PFSK-1 (cell line): ENCODE measurements at regions not wholly inside any gene's neighbourhood (a gene's known extent, or its start where the extent isn't known, plus 50 kb on each side); places are given as distances from the start of the nearest gene placed in this dataset.

Experiments used
- FOXP2 ChIP-seq: optimal IDR thresholded peaks from 2 replicates; pipeline ENCODE3; 2011; ENCODE audit warnings: borderline replicate concordance, control low read depth, inconsistent platforms; ENCODE audit not compliant: insufficient read depth; ENCODE audit errors: extremely low read length, extremely low read depth
- POLR2AphosphoS5 ChIP-seq: IDR thresholded peaks from 2 replicates; pipeline ENCODE4 v1.6.1; 2012; ENCODE audit warnings: low read depth, mild to moderate bottlenecking, control low read depth, low read length, moderate library complexity
- SIN3A ChIP-seq: IDR thresholded peaks from 2 replicates; pipeline ENCODE4 v1.6.1; 2012; ENCODE audit warnings: mild to moderate bottlenecking, low read length, moderate library complexity, borderline replicate concordance; ENCODE audit not compliant: insufficient read depth
- TAF1 ChIP-seq: IDR thresholded peaks from 2 replicates; pipeline ENCODE4 v1.6.1; 2012; ENCODE audit warnings: low read length, control low read depth, borderline replicate concordance; ENCODE audit not compliant: insufficient read depth
- TF ChIP-seq, protein P1 (sequence below), 2 experiments: IDR thresholded peaks; 2 replicates each; pipeline versions ENCODE4 v1.6.1 to v1.8.0; 2011 to 2012; ENCODE audit warnings: low read depth in 2 of 2, low read length in 2 of 2, control low read depth in 1 of 2, inconsistent platforms in 1 of 2, mild to moderate bottlenecking in 1 of 2, moderate library complexity in 1 of 2; ENCODE audit not compliant: insufficient read depth in 1 of 2

DNA sequence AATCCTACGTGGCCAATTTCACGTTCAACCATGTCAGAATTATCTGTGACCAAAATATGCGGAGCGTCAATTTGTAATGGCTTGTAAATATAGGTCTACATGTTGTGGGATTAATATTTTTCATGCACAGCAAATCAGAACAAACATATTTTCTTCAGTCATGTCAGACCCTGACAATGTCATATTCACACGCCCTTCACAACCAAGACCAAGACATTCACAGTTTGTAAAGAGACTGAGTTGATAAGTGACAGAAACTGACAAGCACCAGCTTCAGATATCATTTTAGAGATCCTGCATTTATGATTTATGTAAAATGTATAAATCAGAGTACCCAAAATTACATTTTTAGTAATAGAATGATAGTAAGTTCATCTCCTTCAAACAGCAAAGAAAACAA is 57.3 kb upstream of the NOVA1 start:
- TF ChIP-seq TAF1 (no peak), SIN3A (no peak), POLR2AphosphoS5 (no peak), FOXP2 (no peak)
- TF ChIP-seq, protein P1, sequence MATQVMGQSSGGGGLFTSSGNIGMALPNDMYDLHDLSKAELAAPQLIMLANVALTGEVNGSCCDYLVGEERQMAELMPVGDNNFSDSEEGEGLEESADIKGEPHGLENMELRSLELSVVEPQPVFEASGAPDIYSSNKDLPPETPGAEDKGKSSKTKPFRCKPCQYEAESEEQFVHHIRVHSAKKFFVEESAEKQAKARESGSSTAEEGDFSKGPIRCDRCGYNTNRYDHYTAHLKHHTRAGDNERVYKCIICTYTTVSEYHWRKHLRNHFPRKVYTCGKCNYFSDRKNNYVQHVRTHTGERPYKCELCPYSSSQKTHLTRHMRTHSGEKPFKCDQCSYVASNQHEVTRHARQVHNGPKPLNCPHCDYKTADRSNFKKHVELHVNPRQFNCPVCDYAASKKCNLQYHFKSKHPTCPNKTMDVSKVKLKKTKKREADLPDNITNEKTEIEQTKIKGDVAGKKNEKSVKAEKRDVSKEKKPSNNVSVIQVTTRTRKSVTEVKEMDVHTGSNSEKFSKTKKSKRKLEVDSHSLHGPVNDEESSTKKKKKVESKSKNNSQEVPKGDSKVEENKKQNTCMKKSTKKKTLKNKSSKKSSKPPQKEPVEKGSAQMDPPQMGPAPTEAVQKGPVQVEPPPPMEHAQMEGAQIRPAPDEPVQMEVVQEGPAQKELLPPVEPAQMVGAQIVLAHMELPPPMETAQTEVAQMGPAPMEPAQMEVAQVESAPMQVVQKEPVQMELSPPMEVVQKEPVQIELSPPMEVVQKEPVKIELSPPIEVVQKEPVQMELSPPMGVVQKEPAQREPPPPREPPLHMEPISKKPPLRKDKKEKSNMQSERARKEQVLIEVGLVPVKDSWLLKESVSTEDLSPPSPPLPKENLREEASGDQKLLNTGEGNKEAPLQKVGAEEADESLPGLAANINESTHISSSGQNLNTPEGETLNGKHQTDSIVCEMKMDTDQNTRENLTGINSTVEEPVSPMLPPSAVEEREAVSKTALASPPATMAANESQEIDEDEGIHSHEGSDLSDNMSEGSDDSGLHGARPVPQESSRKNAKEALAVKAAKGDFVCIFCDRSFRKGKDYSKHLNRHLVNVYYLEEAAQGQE (IDR thresholded peaks at IDR 0.05; ENCODE audit: insufficient read depth in 1 of 2, low read depth in 2 of 2, low read length in 2 of 2): no peak

DNA sequence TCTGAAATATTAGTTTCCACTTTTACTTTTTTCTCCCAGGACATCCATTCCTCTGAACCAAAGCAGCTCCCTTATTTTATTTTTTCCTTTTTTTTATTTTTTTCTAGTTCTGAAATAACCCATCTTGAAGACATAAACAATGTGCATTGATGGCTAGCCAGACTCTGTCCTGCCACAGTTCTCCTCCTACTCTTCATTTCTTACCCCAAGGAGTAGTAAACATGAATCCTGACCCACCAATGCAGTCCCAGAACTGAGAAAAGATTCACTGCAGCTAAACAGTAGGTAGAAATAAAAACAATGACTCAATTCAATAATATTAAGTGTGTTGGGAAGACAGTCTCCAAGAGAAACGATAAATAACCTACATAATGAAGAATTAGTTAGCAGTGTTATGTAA is 65.7 kb upstream of the NOVA1 start:
- TF ChIP-seq SIN3A (no peak), POLR2AphosphoS5 (no peak), FOXP2 (no peak), TAF1 (no peak)
- TF ChIP-seq, protein P1 (IDR thresholded peaks at IDR 0.05; ENCODE audit: insufficient read depth in 1 of 2, low read depth in 2 of 2, low read length in 2 of 2): no peak

DNA sequence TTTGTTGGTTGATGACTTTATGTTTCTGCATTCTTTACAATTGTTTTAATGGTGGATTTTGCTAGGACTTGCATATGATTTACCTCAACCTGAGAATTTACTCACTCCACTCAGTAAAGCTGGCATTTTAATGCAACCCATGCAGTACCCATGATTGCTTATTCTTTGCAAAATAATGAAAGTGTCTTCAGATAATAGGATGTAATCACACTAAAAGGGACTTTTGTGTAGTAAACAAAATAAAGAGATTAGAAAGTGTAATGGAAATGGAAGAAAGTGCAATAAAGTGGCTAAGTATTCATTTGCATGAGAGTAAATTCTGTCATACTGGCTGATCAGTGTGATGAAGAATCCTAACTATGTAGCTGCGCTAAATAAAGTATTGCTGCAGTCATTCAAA is 87.6 kb upstream of the NOVA1 start:
- no peak for TF ChIP-seq POLR2AphosphoS5
- no peak for TF ChIP-seq SIN3A
- TF ChIP-seq, protein P1 (IDR thresholded peaks at IDR 0.05; ENCODE audit: insufficient read depth in 1 of 2, low read depth in 2 of 2, low read length in 2 of 2): no peak
- TF ChIP-seq FOXP2: no peak
- TF ChIP-seq TAF1: no peak

DNA sequence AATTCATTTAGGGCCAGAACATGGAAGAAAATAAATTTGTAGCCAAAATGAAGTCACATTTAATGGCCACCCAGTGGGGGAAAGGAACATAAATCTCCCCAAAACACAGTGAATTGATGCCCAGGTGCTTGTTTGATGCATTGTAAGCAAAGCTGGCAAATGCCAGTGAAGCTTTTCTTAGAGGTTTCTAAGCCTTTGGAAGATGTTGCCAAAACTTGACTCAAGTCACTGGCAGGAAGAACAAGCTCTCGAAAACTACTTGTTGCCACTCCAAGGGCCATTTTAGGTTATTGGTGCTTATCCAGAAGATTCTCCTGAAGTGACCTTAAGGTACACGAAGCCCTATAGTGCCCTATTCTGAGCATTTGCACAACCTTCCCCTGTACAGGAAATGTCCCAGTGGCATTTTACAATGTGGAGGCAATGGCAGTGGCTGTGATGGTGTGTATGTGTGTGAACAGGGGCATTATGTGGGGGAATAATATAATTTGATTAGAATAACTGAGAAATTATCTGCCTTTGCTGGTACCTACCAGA is 89.5 kb upstream of the NOVA1 start:
- TF ChIP-seq SIN3A (no peak), POLR2AphosphoS5 (no peak), TAF1 (no peak), FOXP2 (no peak)
- TF ChIP-seq, protein P1 (IDR thresholded peaks at IDR 0.05; ENCODE audit: insufficient read depth in 1 of 2, low read depth in 2 of 2, low read length in 2 of 2): no peak

DNA sequence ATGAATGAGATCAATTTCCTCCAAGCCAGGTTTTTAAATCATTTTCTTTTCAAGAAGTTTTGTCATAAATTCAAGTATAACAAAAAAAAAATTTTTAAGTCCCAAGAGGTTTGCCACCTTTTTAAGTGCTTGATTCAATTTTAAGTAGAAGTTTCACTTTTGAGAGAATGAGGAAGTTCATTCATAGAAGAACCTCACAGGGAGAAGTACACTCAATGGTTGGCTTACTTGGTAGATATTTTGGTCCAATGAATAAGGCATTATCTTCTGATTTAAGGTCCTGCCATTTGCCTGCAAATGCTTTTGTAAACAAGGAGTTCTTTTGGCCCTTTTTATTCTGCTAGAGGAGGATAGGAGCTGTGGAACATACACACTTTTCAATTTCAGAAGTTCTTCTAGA is 96.7 kb upstream of the NOVA1 start:
- TF ChIP-seq TAF1 (no peak), SIN3A (no peak), POLR2AphosphoS5 (no peak)
- TF ChIP-seq, protein P1 (IDR thresholded peaks at IDR 0.05; ENCODE audit: insufficient read depth in 1 of 2, low read depth in 2 of 2, low read length in 2 of 2): no peak
